ENCODE measurements at regions not wholly inside any gene's neighbourhood (a gene's known extent, or its start where the extent isn't known, plus 50 kb on each side); places are given as distances from the start of the nearest gene placed in this dataset.
"Not testable (repeated sequence)": the region's sequence is repeated elsewhere in the genome, so short reads cannot be mapped to it uniquely, and the experiment has no call there.

- peaks cover 5% of the 10 kb centered on the region for H3K4me1 ChIP-seq (ENCODE audit: insufficient read depth, low read length)
- H3K4me3 ChIP-seq (ENCODE audit: insufficient read depth, low read length) = no peak overlapping the region
- H3K36me3 ChIP-seq (ENCODE audit: insufficient read depth, low read length) = no peaks in the 10 kb centered on the region
- DNase-seq (ENCODE audit: insufficient read length, low spot score, missing footprints) = no peak
- no peak for TF ChIP-seq CTCF (IDR thresholded peaks at IDR 0.05; ENCODE audit: extremely low read depth, low read depth, low read length)
- H3K79me2 ChIP-seq (ENCODE audit: insufficient read depth, low read length) = no peaks in the 10 kb centered on the region
- no peak overlapping the region for H3K4me2 ChIP-seq (ENCODE audit: insufficient read depth, low read length)
- no peak overlapping the region for H2AFZ ChIP-seq (ENCODE audit: low read length)
- no peaks in the 10 kb centered on the region for H3K9me3 ChIP-seq (ENCODE audit: low read depth, low read length)
- H3K27ac ChIP-seq (ENCODE audit: low read depth, low read length) = no peak overlapping the region
- no peaks in the 10 kb centered on the region for H4K20me1 ChIP-seq (ENCODE audit: insufficient read depth, low read length)
- peaks cover 11% of the 10 kb centered on the region for H3K27me3 ChIP-seq (ENCODE audit: insufficient read depth, low read length)
These were observed 344.2 kb upstream of the SULF2 start for GRCh38 chr20:48129345-48129942.

- H3K27ac ChIP-seq (ENCODE audit: low read depth, low read length) = no peak overlapping the region
These were observed 343.2 kb upstream of the SULF2 start for GRCh38 chr20:48128436-48128835.

DNA sequence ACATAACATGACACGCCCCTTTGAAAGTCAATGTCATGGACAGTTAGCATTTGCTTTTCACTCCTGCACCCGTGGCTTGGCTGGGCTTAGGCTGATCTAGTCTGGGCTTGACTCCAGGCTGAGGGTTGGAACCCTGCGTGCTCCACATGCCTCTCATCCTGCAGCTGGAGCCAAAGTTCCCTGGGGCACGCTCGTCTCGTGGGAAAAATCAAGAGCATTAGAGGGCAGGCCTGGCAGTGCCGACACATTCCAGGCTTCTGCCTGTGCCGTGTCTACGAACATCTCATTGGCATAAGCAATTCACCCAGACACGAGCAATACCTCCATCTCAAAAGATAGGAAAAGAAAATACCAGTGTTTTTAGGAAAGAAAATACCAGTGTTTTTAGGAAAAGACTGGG, 342.7 kb upstream of the SULF2 start:
- not testable (repeated sequence) for H2AFZ ChIP-seq (ENCODE audit: low read length); H3K27ac ChIP-seq (ENCODE audit: low read depth, low read length); H3K36me3 ChIP-seq (ENCODE audit: insufficient read depth, low read length); DNase-seq (ENCODE audit: insufficient read length, low spot score, missing footprints); H3K4me3 ChIP-seq (ENCODE audit: insufficient read depth, low read length); H3K4me1 ChIP-seq (ENCODE audit: insufficient read depth, low read length); H4K20me1 ChIP-seq (ENCODE audit: insufficient read depth, low read length); H3K9me3 ChIP-seq (ENCODE audit: low read depth, low read length); H3K79me2 ChIP-seq (ENCODE audit: insufficient read depth, low read length); H3K4me2 ChIP-seq (ENCODE audit: insufficient read depth, low read length)
- H3K27me3 ChIP-seq (ENCODE audit: insufficient read depth, low read length) = peaks cover 14% of the 10 kb centered on the region

More at GRCh38 chr20:48128436-48128835, 343.2 kb upstream of the SULF2 start:
- Histone ChIP-seq H2AFZ (ENCODE audit: low read length) (no peak overlapping the region), H3K36me3 (ENCODE audit: insufficient read depth, low read length) (no peaks in the 10 kb centered on the region), H3K27me3 (ENCODE audit: insufficient read depth, low read length) (peaks cover 11% of the 10 kb centered on the region), H3K4me3 (ENCODE audit: insufficient read depth, low read length) (no peak overlapping the region), H3K79me2 (ENCODE audit: insufficient read depth, low read length) (no peaks in the 10 kb centered on the region), H4K20me1 (ENCODE audit: insufficient read depth, low read length) (no peaks in the 10 kb centered on the region), H3K4me2 (ENCODE audit: insufficient read depth, low read length) (no peak overlapping the region), H3K9me3 (ENCODE audit: low read depth, low read length) (no peaks in the 10 kb centered on the region), H3K4me1 (ENCODE audit: insufficient read depth, low read length) (peaks cover 5% of the 10 kb centered on the region)
- no peak for TF ChIP-seq CTCF (IDR thresholded peaks at IDR 0.05; ENCODE audit: extremely low read depth, low read depth, low read length)
- no peak for DNase-seq (ENCODE audit: insufficient read length, low spot score, missing footprints)

DNA sequence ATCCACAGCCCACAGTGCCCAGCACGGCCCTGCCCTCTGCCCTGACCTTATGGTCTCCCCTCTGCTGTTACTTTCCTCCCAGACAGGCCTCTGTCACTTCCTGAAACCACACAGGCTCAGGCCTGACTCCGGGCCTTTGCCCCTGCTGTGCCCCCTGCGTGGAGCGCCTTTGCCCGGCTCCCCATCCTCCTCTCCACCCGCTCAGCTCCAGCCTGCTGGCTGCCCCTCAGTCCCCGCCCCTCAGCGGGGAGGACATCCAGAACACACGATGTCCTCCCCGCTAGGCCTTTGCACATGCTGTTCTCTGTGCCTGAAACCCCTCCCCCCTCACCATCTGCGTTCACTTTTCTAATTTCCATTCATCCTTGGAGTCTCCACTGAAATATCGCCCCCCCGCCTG, 341.9 kb upstream of the SULF2 start:
- H2AFZ ChIP-seq (ENCODE audit: low read length); H4K20me1 ChIP-seq (ENCODE audit: insufficient read depth, low read length); H3K79me2 ChIP-seq (ENCODE audit: insufficient read depth, low read length); H3K36me3 ChIP-seq (ENCODE audit: insufficient read depth, low read length); H3K27ac ChIP-seq (ENCODE audit: low read depth, low read length); H3K4me1 ChIP-seq (ENCODE audit: insufficient read depth, low read length); H3K4me2 ChIP-seq (ENCODE audit: insufficient read depth, low read length); DNase-seq (ENCODE audit: insufficient read length, low spot score, missing footprints); H3K4me3 ChIP-seq (ENCODE audit: insufficient read depth, low read length); H3K9me3 ChIP-seq (ENCODE audit: low read depth, low read length): not testable (repeated sequence)
- peaks cover 15% of the 10 kb centered on the region for H3K27me3 ChIP-seq (ENCODE audit: insufficient read depth, low read length)

- H2AFZ ChIP-seq (ENCODE audit: low read length) = no peak overlapping the region
- no peak for TF ChIP-seq CTCF (IDR thresholded peaks at IDR 0.05; ENCODE audit: extremely low read depth, low read depth, low read length)
- DNase-seq (ENCODE audit: insufficient read length, low spot score, missing footprints) = no peak
- H3K36me3 ChIP-seq (ENCODE audit: insufficient read depth, low read length) = no peaks in the 10 kb centered on the region
- H3K9me3 ChIP-seq (ENCODE audit: low read depth, low read length) = no peaks in the 10 kb centered on the region
- H3K27me3 ChIP-seq (ENCODE audit: insufficient read depth, low read length) = peaks cover 15% of the 10 kb centered on the region
- no peak overlapping the region for H3K4me3 ChIP-seq (ENCODE audit: insufficient read depth, low read length)
- H3K27ac ChIP-seq (ENCODE audit: low read depth, low read length) = no peak overlapping the region
- H3K4me2 ChIP-seq (ENCODE audit: insufficient read depth, low read length) = no peak overlapping the region
- no peaks in the 10 kb centered on the region for H3K79me2 ChIP-seq (ENCODE audit: insufficient read depth, low read length)
- H3K4me1 ChIP-seq (ENCODE audit: insufficient read depth, low read length) = peaks cover 5% of the 10 kb centered on the region
- H4K20me1 ChIP-seq (ENCODE audit: insufficient read depth, low read length) = no peaks in the 10 kb centered on the region
These were observed 341.0 kb upstream of the SULF2 start for GRCh38 chr20:48126227-48126740.

Data from osteoblast (primary cell).